ENCODE measurements at regions not wholly inside any gene's neighbourhood (a gene's known extent, or its start where the extent isn't known, plus 50 kb on each side); places are given as distances from the start of the nearest gene placed in this dataset.

- no peak for TF ChIP-seq JUNB (IDR thresholded peaks at IDR 0.05; ENCODE audit: unreplicated experiment)
- TF ChIP-seq POLR2AphosphoS5 (IDR thresholded peaks at IDR 0.05; ENCODE audit: low read depth), result no peak
- no peak for TF ChIP-seq EZH2 (IDR thresholded peaks at IDR 0.05; ENCODE audit: low read depth, unreplicated experiment)
- no peak for TF ChIP-seq ETS1 (IDR thresholded peaks at IDR 0.05)
These were observed 66.1 kb upstream of the SMAD3 start (continued) for GRCh38 chr15:66999046-66999968.

GRCh38 chr15:67000896-67001295 is 64.5 kb upstream of the SMAD3 start:
- peaks cover 1% of the 10 kb centered on the region for H3K27me3 Mint-ChIP-seq (ENCODE audit: insufficient read depth, low read depth, poor library complexity)
- H3K27ac Mint-ChIP-seq, result no peak overlapping the region
- Histone ChIP-seq H3F3A (replicated peaks; ENCODE audit: low read depth) (no peaks in the 10 kb centered on the region), H4K20me1 (replicated peaks; ENCODE audit: insufficient read depth) (no peaks in the 10 kb centered on the region), H3K4me2 (no peak overlapping the region), H3K36me3 (ENCODE audit: insufficient read depth) (no peaks in the 10 kb centered on the region), H2AFZ (no peak overlapping the region), H3K27ac (ENCODE audit: low read depth) (no peak overlapping the region), H3K9me2 (ENCODE audit: insufficient read depth) (no peaks in the 10 kb centered on the region; the same call in 1 of the 2 replicates), H3K4me1 (ENCODE audit: insufficient read depth) (no peaks in the 10 kb centered on the region; the same call in 1 of the 2 replicates), H3K79me2 (replicated peaks; ENCODE audit: insufficient read depth) (no peaks in the 10 kb centered on the region), H3K4me3 (no peak overlapping the region), H3K27me3 (ENCODE audit: insufficient read depth) (no peaks in the 10 kb centered on the region)
- no peak for TF ChIP-seq REST (IDR thresholded peaks at IDR 0.05; ENCODE audit: unreplicated experiment)
- TF ChIP-seq CREB1 (CRISPR knock-in tag; IDR thresholded peaks at IDR 0.05; ENCODE audit: low read depth), result no peak
- no peak for TF ChIP-seq ZNF114 (CRISPR knock-in tag; IDR thresholded peaks at IDR 0.05)
- TF ChIP-seq STAT1 (IDR thresholded peaks at IDR 0.05; ENCODE audit: unreplicated experiment), result no peak
- TF ChIP-seq NANOG (IDR thresholded peaks at IDR 0.05; ENCODE audit: borderline replicate concordance), result no peak
- no peaks in the 10 kb centered on the region; the same call in 1 of the 3 replicates for H3K36me3 Mint-ChIP-seq (ENCODE audit: low read depth)
- no peak overlapping the region for H3K4me3 Mint-ChIP-seq
- ATAC-seq (no peak), DNase-seq (ENCODE audit: low spot score) (no peak)
- H3K4me1 Mint-ChIP-seq, result peaks cover 4% of the 10 kb centered on the region; the same call in 1 of the 3 replicates
- H3K9me3 Mint-ChIP-seq, result no peaks in the 10 kb centered on the region

Measured in GM23338 (cell line).